ENCODE measurements at regions not wholly inside any gene's neighbourhood (a gene's known extent, or its start where the extent isn't known, plus 50 kb on each side); places are given as distances from the start of the nearest gene placed in this dataset.

DNA sequence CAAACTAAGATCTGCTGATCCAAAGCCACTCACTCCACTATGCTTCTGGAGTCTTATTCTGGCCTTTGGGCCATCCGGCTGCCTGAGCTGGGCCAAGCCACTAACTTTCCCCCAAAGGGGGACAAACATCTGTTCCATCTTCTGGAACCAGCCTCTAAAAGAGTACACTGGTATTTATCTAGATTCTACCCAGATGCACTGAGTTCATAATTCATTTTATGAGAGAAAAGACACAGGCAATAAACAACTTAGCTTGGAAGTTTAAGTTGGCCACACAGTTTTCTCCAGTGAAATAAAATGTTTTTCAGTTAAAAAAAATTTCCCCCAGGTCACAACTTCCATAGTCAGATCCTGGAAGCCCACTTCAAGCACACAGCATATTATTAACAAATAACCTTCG lies 80.1 kb upstream of the ARHGEF3 start:
- CTCF ChIA-PET: no interaction called here
- Histone ChIP-seq H3K27ac (no peak overlapping the region), H3K4me2 (no peak overlapping the region), H3K4me3 (no peak overlapping the region), H3K9me3 (no peaks in the 10 kb centered on the region), H3K4me1 (no peaks in the 10 kb centered on the region)
- POLR2A ChIA-PET: no interaction called here
- TF ChIP-seq ATOH8 (CRISPR knock-in tag; IDR thresholded peaks at IDR 0.05; ENCODE audit: low read depth): no peak
- TF ChIP-seq CHD4 (IDR thresholded peaks at IDR 0.05; ENCODE audit: borderline replicate concordance): no peak
- TF ChIP-seq FOSL2 (IDR thresholded peaks at IDR 0.05): no peak
- TF ChIP-seq FOSL2 (CRISPR knock-in tag; IDR thresholded peaks at IDR 0.05): no peak
- no peak for TF ChIP-seq MAFK (IDR thresholded peaks at IDR 0.05; ENCODE audit: partially characterized antibody)
- no peak for TF ChIP-seq USF2 (IDR thresholded peaks at IDR 0.05)
- TF ChIP-seq CEBPB (IDR thresholded peaks at IDR 0.05): no peak
- no peak for TF ChIP-seq EP300 (IDR thresholded peaks at IDR 0.05)
- no peak for TF ChIP-seq EHF (CRISPR knock-in tag; IDR thresholded peaks at IDR 0.05)
- no peak for ATAC-seq
- no peak for FAIRE-seq
- no peak for DNase-seq (ENCODE audit: low read depth in 1 of 2, low spot score in 1 of 2)
- WGBS (ENCODE audit: missing lambda C conversion rate): 100% methylated on average over 2 of the region's 2 CpGs

- CTCF ChIA-PET: no interaction called here
- Histone ChIP-seq H3K4me2 (no peak overlapping the region), H3K9me3 (no peaks in the 10 kb centered on the region), H3K4me1 (no peaks in the 10 kb centered on the region), H3K27ac (no peak overlapping the region), H3K4me3 (no peak overlapping the region)
- DNase-seq (ENCODE audit: low read depth in 1 of 2, low spot score in 1 of 2): no peak
- POLR2A ChIA-PET: no interaction called here
- no peak for ATAC-seq
- no peak for FAIRE-seq
- no peak for TF ChIP-seq SMC3 (IDR thresholded peaks at IDR 0.05)
- no peak for TF ChIP-seq HOXB5 (CRISPR knock-in tag; IDR thresholded peaks at IDR 0.05)
- TF ChIP-seq RAD21 (conservative IDR thresholded peaks at IDR 0.05 in 1 of 2, IDR thresholded peaks at IDR 0.05 in 1 of 2): no peak
- TF ChIP-seq SREBF2 (IDR thresholded peaks at IDR 0.05): no peak
- TF ChIP-seq HEYL (CRISPR knock-in tag; IDR thresholded peaks at IDR 0.05): no peak
- WGBS (ENCODE audit: missing lambda C conversion rate): 85% methylated on average over 8 of the region's 8 CpGs
Measured at GRCh38 chr3:56880720-56881575, 79.2 kb upstream of the ARHGEF3 start.

DNA sequence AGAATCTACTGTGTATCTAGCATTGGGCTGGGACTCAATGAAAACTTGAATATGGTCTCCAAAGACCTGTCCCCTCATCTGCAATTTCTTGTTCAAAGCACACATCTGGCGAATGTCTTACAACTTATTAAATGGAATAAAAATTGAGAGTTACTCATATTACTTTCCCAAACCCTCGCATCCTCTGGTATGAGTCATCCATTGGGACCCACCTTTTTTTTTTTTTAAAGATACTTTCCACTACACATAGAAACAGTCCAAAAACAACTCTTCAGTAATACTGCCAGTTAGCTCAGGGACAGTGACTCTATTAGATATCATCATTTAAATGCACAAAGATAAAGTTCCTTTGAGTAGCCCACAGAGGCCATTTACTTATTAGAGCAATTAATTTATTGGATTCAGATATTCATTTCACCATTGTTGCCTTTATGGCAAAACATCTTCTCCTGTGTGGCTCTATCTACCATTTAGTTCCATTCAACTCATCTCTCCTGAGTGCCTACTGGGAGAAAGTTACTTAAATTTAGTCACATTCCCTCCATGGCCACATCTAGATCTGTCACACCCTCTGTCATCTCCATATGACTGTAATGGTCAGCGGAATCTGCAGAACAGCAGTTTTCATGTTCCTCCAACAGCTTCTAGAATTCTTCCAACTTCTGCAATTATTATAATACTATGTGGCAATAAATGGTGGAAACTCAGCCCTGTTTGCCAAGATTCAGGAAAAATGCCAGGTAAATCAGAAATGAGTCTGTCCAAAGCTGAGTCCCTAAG lies 77.9 kb upstream of the ARHGEF3 start:
- TF ChIP-seq RARB (CRISPR knock-in tag; IDR thresholded peaks at IDR 0.05): no peak
- TF ChIP-seq, protein P1, sequence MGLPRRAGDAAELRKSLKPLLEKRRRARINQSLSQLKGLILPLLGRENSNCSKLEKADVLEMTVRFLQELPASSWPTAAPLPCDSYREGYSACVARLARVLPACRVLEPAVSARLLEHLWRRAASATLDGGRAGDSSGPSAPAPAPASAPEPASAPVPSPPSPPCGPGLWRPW (IDR thresholded peaks at IDR 0.05): no peak
- TF ChIP-seq ATOH8 (CRISPR knock-in tag; IDR thresholded peaks at IDR 0.05; ENCODE audit: low read depth): no peak
- no peak for TF ChIP-seq EHF (CRISPR knock-in tag; IDR thresholded peaks at IDR 0.05)
- no peak for TF ChIP-seq NR3C1 (IDR thresholded peaks at IDR 0.05)
- TF ChIP-seq BHLHE40 (IDR thresholded peaks at IDR 0.05; ENCODE audit: low read depth, low read length): no peak
- TF ChIP-seq FOSL2 (IDR thresholded peaks at IDR 0.05): no peak
- peak; percentile 22; the same call in 1 of the 2 replicates for TF ChIP-seq FOSL2 (CRISPR knock-in tag; IDR thresholded peaks at IDR 0.05)
- TF ChIP-seq CBX8 (IDR thresholded peaks at IDR 0.05): no peak
- H3K4me1 ChIP-seq: no peaks in the 10 kb centered on the region
- H3K27ac ChIP-seq: no peak overlapping the region
- no peak overlapping the region for H3K4me2 ChIP-seq
- DNase-seq (ENCODE audit: low read depth in 1 of 2, low spot score in 1 of 2): no peak
- H3K9me3 ChIP-seq: no peaks in the 10 kb centered on the region
- no peak for ATAC-seq
- no peak for FAIRE-seq
- WGBS (ENCODE audit: missing lambda C conversion rate): 36% methylated on average over 3 of the region's 3 CpGs
- ChIA-PET CTCF (no interaction called here), POLR2A (no interaction called here)
- no peak overlapping the region for H3K4me3 ChIP-seq
